SK-N-SH (cell line): ENCODE measurements at regions not wholly inside any gene's neighbourhood (a gene's known extent, or its start where the extent isn't known, plus 50 kb on each side); places are given as distances from the start of the nearest gene placed in this dataset.

Experiments used
- CTCF ChIP-seq: fragments of 200-600 bp; sonication (generic); IDR thresholded peaks from 2 replicates; pipeline ENCODE4 v1.6.1; 2017; ENCODE audit warnings: antibody characterized with exemption, mild to moderate bottlenecking, moderate library complexity
- GABPA ChIP-seq: IDR thresholded peaks from 2 replicates; pipeline ENCODE4 v1.4.0; 2012; ENCODE audit warnings: low read depth, mild to moderate bottlenecking
- JUND ChIP-seq: IDR thresholded peaks from 2 replicates; pipeline ENCODE4 v1.4.0; 2012
- POLR2AphosphoS5 ChIP-seq: IDR thresholded peaks from 2 replicates; pipeline ENCODE4 v1.6.1; 2012; ENCODE audit warnings: low read depth, low read length
- REST ChIP-seq: IDR thresholded peaks from 2 replicates; pipeline ENCODE4 v1.6.1; 2012; ENCODE audit warnings: mild to moderate bottlenecking, low read depth, low read length, moderate library complexity
- SIN3A ChIP-seq: IDR thresholded peaks from 2 replicates; pipeline ENCODE4 v1.6.1; 2012; ENCODE audit warnings: low read depth, mild to moderate bottlenecking, low read length, moderate library complexity, borderline replicate concordance
- TAF1 ChIP-seq: IDR thresholded peaks from 2 replicates; pipeline ENCODE4 v1.6.1; 2012; ENCODE audit warnings: low read depth, mild to moderate bottlenecking, low read length, moderate library complexity, borderline replicate concordance
- TEAD4 ChIP-seq: IDR thresholded peaks from 2 replicates; pipeline ENCODE4 v1.4.0; 2012; ENCODE audit warnings: mild to moderate bottlenecking, borderline replicate concordance; ENCODE audit not compliant: insufficient read depth
- USF2 ChIP-seq: fragments of 150-350 bp; IDR thresholded peaks from 2 replicates; pipeline ENCODE4 v1.6.1; 2017; ENCODE audit warnings: antibody characterized with exemption, low read length, low read depth, borderline replicate concordance

GRCh38 chr14:85056267-85056666 is 473.7 kb upstream of the FLRT2 start:
- TF ChIP-seq REST (no peak), JUND (no peak), CTCF (no peak), POLR2AphosphoS5 (no peak), SIN3A (no peak), TEAD4 (no peak), TAF1 (no peak), GABPA (no peak), USF2 (no peak)
